GM10248 (cell line): ENCODE measurements at regions not wholly inside any gene's neighbourhood (a gene's known extent, or its start where the extent isn't known, plus 50 kb on each side); places are given as distances from the start of the nearest gene placed in this dataset.
A peak's percentile ranks its signal among the peaks of the same experiment; 100 is the strongest.

Source experiments
- CTCF ChIA-PET: fragments of 300-600 bp; sonication (Branson Sonifier 250); formaldehyde crosslinking; extraction: SDS; loops from one replicate; lab custom pipeline; 2021; ENCODE audit warnings: antibody characterized with exemption; lab: Yijun Ruan, JAX
- POLR2A ChIA-PET: fragments of 350-650 bp; sonication (Branson Sonifier 250); formaldehyde crosslinking; extraction: SDS; loops from one replicate; lab custom pipeline; 2020; ENCODE audit warnings: antibody characterized with exemption; lab: Yijun Ruan, JAX
- DNase-seq: peaks from one replicate; pipeline ENCODE4 v3.0.0; 2012; ENCODE audit errors: extremely low spot score
- CTCF ChIP-seq: IDR thresholded peaks from 2 replicates; pipeline ENCODE4 v1.5.1; 2012; ENCODE audit warnings: mild to moderate bottlenecking, low read depth; ENCODE audit errors: extremely low read depth, missing control alignments, control extremely low read depth

GRCh38 chr3:83065851-83066460 lies 1304.5 kb upstream of the GBE1 start:
- TF ChIP-seq CTCF = no peak
- POLR2A ChIA-PET = no interaction called here
- CTCF ChIA-PET = no interaction called here
- no peak for DNase-seq

GRCh38 chr3:83063446-83063845 lies 1302.0 kb upstream of the GBE1 start:
- CTCF ChIA-PET = interaction anchor here (1.2 kb wide), 1 partner anchor 31 kb away, joined by 3 read pairs; no protein-coding TSS in a partner anchor
- no peak for TF ChIP-seq CTCF
- no peak for DNase-seq
- POLR2A ChIA-PET = no interaction called here

DNA sequence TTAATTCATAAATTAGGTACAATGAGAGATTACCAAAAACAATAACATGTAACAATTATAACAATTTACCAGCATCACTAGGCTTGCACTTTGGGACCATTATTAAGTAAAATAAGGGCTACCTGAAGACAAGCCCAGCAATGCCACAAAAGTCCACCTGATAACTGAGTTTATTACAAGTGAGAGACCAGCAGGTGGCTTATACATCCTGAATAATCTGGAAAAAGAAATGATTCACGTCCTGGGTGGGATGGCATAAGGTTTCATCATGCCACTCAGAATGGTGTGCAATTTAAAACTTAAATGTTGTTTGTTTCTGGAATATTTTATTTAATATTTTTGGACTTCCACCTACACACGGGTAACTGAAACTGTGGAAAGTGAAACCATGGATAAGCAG lies 1287.1 kb upstream of the GBE1 start:
- TF ChIP-seq CTCF = no peak
- ChIA-PET CTCF (no interaction called here), POLR2A (no interaction called here)
- no peak for DNase-seq

- POLR2A ChIA-PET = no interaction called here
- DNase-seq = no peak
- TF ChIP-seq CTCF = no peak
- CTCF ChIA-PET = no interaction called here
These were observed 1278.0 kb upstream of the GBE1 start for GRCh38 chr3:83039422-83039821.

DNA sequence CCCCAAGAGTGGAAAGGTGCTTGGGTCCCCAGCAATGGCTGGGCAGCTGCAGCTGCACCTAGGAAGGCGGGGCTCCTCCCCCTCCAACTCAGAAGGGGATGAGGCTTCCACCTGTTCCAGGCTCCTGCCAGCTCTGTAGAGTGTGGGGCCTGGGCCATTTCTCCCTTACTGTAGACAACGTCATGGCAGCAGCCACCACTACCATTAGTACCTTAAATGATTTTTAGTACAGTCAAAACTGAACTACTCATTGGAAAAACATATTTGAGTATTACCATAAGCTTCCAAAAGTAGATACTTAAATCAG lies 1274.2 kb upstream of the GBE1 start:
- ChIA-PET POLR2A (no interaction called here), CTCF (no interaction called here)
- DNase-seq = no peak
- TF ChIP-seq CTCF = no peak

DNA sequence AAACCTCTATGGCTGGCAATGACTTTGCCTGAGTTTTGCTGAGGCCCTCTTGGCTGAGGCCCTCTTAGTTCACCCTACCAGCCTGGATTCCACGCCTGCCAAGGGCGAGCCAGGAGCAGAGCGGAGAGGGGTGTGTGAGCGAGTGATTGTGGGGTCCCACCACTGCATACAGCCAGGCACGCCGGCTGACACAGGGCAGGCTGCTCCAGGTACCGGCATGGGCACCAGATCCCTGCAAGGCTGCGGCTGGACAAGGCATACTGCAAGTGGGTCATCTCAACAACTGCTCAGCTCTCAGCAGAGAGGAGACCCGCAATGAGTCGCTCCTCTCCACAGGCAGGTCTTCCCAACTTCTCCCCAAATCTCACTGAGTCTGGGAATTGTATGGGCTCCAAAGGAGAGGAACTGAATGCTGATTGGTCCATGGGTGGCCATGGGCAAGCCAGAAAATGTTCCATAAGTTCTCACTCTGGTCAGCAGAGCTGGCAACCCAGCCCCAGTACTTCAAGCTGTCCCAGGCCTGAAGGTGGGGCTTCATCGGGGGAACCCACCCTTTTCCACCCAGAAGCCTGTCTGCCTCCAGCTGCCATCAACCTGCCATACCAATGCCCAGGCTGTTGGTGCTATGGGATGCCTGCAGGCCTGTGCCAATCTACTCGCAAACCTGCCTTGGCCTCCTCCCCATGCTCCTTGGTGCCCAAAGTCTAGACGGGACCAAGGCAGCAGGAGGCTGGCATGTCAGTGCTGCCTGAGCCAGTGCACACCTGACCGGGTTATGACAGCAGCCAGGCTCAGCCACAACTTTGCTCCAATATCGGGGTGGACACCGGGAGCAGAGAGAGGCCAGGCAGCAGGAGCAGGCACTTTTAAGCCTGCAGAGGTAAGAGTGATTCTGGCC lies 1273.6 kb upstream of the GBE1 start:
- ChIA-PET CTCF (no interaction called here), POLR2A (no interaction called here)
- peak; percentile 1 for DNase-seq

More for the DNA sequence above, 1273.6 kb upstream of the GBE1 start:
- no peak for TF ChIP-seq CTCF
